HG03139 (cell line): ENCODE measurements at regions not wholly inside any gene's neighbourhood (a gene's known extent, or its start where the extent isn't known, plus 50 kb on each side); places are given as distances from the start of the nearest gene placed in this dataset.

Experiments
- ATAC-seq: cut with Tn5 transposase; IDR thresholded peaks from one replicate; pipeline ENCODE4 v1.9.1; 2021; ENCODE audit not compliant: unreplicated experiment

- ATAC-seq = no peak
These were observed 351.9 kb downstream of the C16orf95 start for GRCh38 chr16:86965331-86965730.

GRCh38 chr16:86965840-86966550 lies 351.2 kb downstream of the C16orf95 start:
- ATAC-seq = no peak

GRCh38 chr16:86966777-86967176 lies 350.4 kb downstream of the C16orf95 start:
- no peak for ATAC-seq

GRCh38 chr16:86968866-86969265 lies 348.3 kb downstream of the C16orf95 start:
- no peak for ATAC-seq

GRCh38 chr16:86969716-86970115 lies 347.5 kb downstream of the C16orf95 start:
- ATAC-seq = no peak

- no peak for ATAC-seq
These were observed 346.9 kb downstream of the C16orf95 start for GRCh38 chr16:86970279-86970678.

GRCh38 chr16:86970726-86971125 lies 346.5 kb downstream of the C16orf95 start:
- no peak for ATAC-seq

- no peak for ATAC-seq
These were observed 345.9 kb downstream of the C16orf95 start for GRCh38 chr16:86971251-86971650.

- ATAC-seq = no peak
These were observed 343.1 kb downstream of the C16orf95 start for GRCh38 chr16:86974120-86974519.

GRCh38 chr16:86975445-86975844 lies 341.7 kb downstream of the C16orf95 start:
- ATAC-seq = no peak

- ATAC-seq = no peak
These were observed 340.0 kb downstream of the C16orf95 start for GRCh38 chr16:86977076-86977676.

GRCh38 chr16:86978445-86979030 lies 338.7 kb downstream of the C16orf95 start:
- no peak for ATAC-seq

GRCh38 chr16:86979061-86979460 lies 338.1 kb downstream of the C16orf95 start:
- ATAC-seq = no peak

GRCh38 chr16:86979984-86980553 lies 337.1 kb downstream of the C16orf95 start:
- ATAC-seq = no peak

- ATAC-seq = no peak
These were observed 336.5 kb downstream of the C16orf95 start for GRCh38 chr16:86980644-86981043.

GRCh38 chr16:86982347-86982596 lies 334.9 kb downstream of the C16orf95 start:
- no peak for ATAC-seq

- no peak for ATAC-seq
These were observed 334.3 kb downstream of the C16orf95 start for GRCh38 chr16:86982912-86983311.

- ATAC-seq = no peak
These were observed 333.6 kb downstream of the C16orf95 start for GRCh38 chr16:86983621-86984020.

- no peak for ATAC-seq
These were observed 332.8 kb downstream of the C16orf95 start for GRCh38 chr16:86984343-86984742.

- no peak for ATAC-seq
These were observed 332.1 kb downstream of the C16orf95 start for GRCh38 chr16:86984991-86985647.

- ATAC-seq = no peak
These were observed 331.6 kb downstream of the C16orf95 start for GRCh38 chr16:86985648-86986015.

GRCh38 chr16:86986136-86986535 lies 331.1 kb downstream of the C16orf95 start:
- ATAC-seq = no peak
